Neural progenitor cell (in vitro differentiated cells): ENCODE measurements at regions not wholly inside any gene's neighbourhood (a gene's known extent, or its start where the extent isn't known, plus 50 kb on each side); places are given as distances from the start of the nearest gene placed in this dataset.
"Not testable (repeated sequence)": the region's sequence is repeated elsewhere in the genome, so short reads cannot be mapped to it uniquely, and the experiment has no call there.

Experiments used
- DNase-seq: peaks from one replicate; pipeline ENCODE4 v3.0.0-alpha.2; 2016; ENCODE audit warnings: low spot score
- H2AFZ ChIP-seq: fragments of 200-600 bp; sonication (generic); replicated peaks from 2 replicates; pipeline ENCODE4 v1.6.1; 2016; ENCODE audit warnings: antibody characterized with exemption
- H3F3A ChIP-seq: fragments of 200-600 bp; sonication (generic); 2 replicates; pipeline ENCODE4 v1.6.1; 2016; ENCODE audit warnings: antibody characterized with exemption, low read depth
- H3K27ac ChIP-seq: fragments of 200-600 bp; sonication (generic); 2 replicates; pipeline ENCODE4 v1.5.1; 2016; ENCODE audit warnings: mild to moderate bottlenecking
- H3K27me3 ChIP-seq: fragments of 200-600 bp; sonication (generic); 2 replicates; pipeline ENCODE4 v1.6.1; 2016; ENCODE audit warnings: mild to moderate bottlenecking, moderate library complexity
- H3K36me3 ChIP-seq: fragments of 200-600 bp; sonication (generic); 2 replicates; pipeline ENCODE4 v1.5.1; 2016
- H3K4me1 ChIP-seq: fragments of 200-600 bp; sonication (generic); 2 replicates; pipeline ENCODE4 v1.6.1; 2016; ENCODE audit warnings: mixed run types
- H3K4me2 ChIP-seq: fragments of 200-600 bp; sonication (generic); 2 replicates; pipeline ENCODE4 v1.6.1; 2016
- H3K4me3 ChIP-seq: fragments of 200-600 bp; sonication (generic); 2 replicates; pipeline ENCODE4 v1.5.1; 2016
- H3K79me2 ChIP-seq: fragments of 200-600 bp; sonication (generic); 2 replicates; pipeline ENCODE4 v1.6.1; 2016; ENCODE audit warnings: low read depth
- H3K9ac ChIP-seq: fragments of 200-600 bp; sonication (generic); 2 replicates; pipeline ENCODE4 v1.6.1; 2016
- H3K9me3 ChIP-seq: fragments of 200-600 bp; sonication (generic); 2 replicates; pipeline ENCODE4 v1.5.1; 2016; ENCODE audit warnings: low read depth
- H4K20me1 ChIP-seq: fragments of 200-600 bp; sonication (generic); 2 replicates; pipeline ENCODE4 v1.6.1; 2016; ENCODE audit warnings: low read depth
- H3K27ac Mint-ChIP-seq: 3 replicates; pipeline ENCODE4 v1.8.0; 2021; ENCODE audit warnings: mixed read lengths
- H3K27me3 Mint-ChIP-seq: 2 replicates; pipeline ENCODE4 v1.8.0; 2022; ENCODE audit warnings: low read depth, mild to moderate bottlenecking, inconsistent platforms, moderate library complexity, mixed read lengths; ENCODE audit not compliant: insufficient read depth
- H3K36me3 Mint-ChIP-seq: 3 replicates; pipeline ENCODE4 v1.8.0; 2021; ENCODE audit warnings: mixed read lengths
- H3K4me1 Mint-ChIP-seq: 3 replicates; pipeline ENCODE4 v1.8.0; 2021; ENCODE audit warnings: mixed read lengths
- H3K4me3 Mint-ChIP-seq: 3 replicates; pipeline ENCODE4 v1.8.0; 2021; ENCODE audit warnings: mild to moderate bottlenecking, moderate library complexity, mixed read lengths
- H3K9me3 Mint-ChIP-seq: 3 replicates; pipeline ENCODE4 v1.8.0; 2020; ENCODE audit warnings: mixed read lengths
- CTCF ChIP-seq: fragments of 200-600 bp; sonication (generic); IDR thresholded peaks from 2 replicates; pipeline ENCODE4 v1.5.1; 2017; ENCODE audit warnings: antibody characterized with exemption, mild to moderate bottlenecking
- EZH2 ChIP-seq: fragments of 200-600 bp; sonication (generic); IDR thresholded peaks from 2 replicates; pipeline ENCODE4 v1.6.1; 2017; ENCODE audit warnings: antibody characterized with exemption, mild to moderate bottlenecking, moderate library complexity
- EZH2phosphoT487 ChIP-seq: fragments of 200-600 bp; sonication (generic); IDR thresholded peaks from 2 replicates; pipeline ENCODE4 v1.6.1; 2017; ENCODE audit warnings: antibody characterized with exemption

- H3K36me3 ChIP-seq: no peaks in the 10 kb centered on the region
- H3K4me3 ChIP-seq: no peak overlapping the region
- no peaks in the 10 kb centered on the region for H3K9me3 ChIP-seq
- no peak overlapping the region for H3K4me2 ChIP-seq
- H4K20me1 ChIP-seq: no peaks in the 10 kb centered on the region
- Mint-ChIP-seq H3K4me3 (no peak overlapping the region), H3K27ac (no peak overlapping the region), H3K36me3 (no peaks in the 10 kb centered on the region), H3K9me3 (no peaks in the 10 kb centered on the region), H3K27me3 (peaks cover 3% of the 10 kb centered on the region), H3K4me1 (peaks cover 12% of the 10 kb centered on the region)
- no peak overlapping the region for H3K9ac ChIP-seq
- H3F3A ChIP-seq: no peaks in the 10 kb centered on the region
- H2AFZ ChIP-seq: no peak overlapping the region
- no peaks in the 10 kb centered on the region for H3K79me2 ChIP-seq
- TF ChIP-seq EZH2phosphoT487 (no peak), EZH2 (no peak), CTCF (no peak)
- no peak for DNase-seq
- no peak overlapping the region for H3K27ac ChIP-seq
- peaks cover 14% of the 10 kb centered on the region for H3K4me1 ChIP-seq
- no peaks in the 10 kb centered on the region for H3K27me3 ChIP-seq
Measured at GRCh38 chr3:33941804-33942203, 143.4 kb downstream of the PDCD6IP start.

DNA sequence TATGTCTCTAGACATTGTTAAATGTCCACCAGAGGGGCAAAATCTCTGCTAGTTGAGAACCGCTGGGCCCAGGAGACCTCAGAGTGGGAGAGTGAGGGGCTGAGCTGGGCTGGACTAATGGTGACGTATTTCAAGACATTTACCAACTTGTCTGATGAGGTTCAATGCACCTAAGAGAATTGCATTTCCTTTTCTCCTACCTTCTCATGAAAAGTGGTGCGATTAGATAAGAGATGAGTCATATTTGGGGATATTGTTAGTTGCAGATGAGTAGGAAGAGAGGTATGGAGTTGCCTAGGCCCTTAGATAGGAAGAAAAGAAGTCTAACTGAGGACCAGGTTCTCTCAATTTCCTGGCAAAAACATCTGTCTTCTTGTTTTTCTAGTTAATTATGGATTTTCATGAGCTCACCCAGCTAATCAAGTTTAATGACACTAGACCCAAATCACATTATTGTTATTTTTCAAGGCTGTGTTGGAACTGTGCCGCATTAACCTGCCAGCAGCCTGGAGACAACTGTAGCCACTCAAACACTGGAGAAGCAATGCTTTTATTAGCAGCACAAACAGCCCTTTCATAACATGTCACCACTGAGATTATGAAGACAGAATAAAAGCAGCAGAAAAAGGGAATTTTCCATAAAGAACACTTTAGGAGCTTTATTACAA, 144.2 kb downstream of the PDCD6IP start:
- no peak overlapping the region for H3K4me3 ChIP-seq
- no peak for DNase-seq
- no peaks in the 10 kb centered on the region for H3K9me3 ChIP-seq
- no peaks in the 10 kb centered on the region for H3F3A ChIP-seq
- H3K4me3 Mint-ChIP-seq: no peak overlapping the region
- H3K27me3 ChIP-seq: no peaks in the 10 kb centered on the region
- no peaks in the 10 kb centered on the region for H4K20me1 ChIP-seq
- no peak for TF ChIP-seq EZH2
- no peak for TF ChIP-seq EZH2phosphoT487
- TF ChIP-seq CTCF: no peak
- H3K36me3 ChIP-seq: no peaks in the 10 kb centered on the region
- H3K4me1 ChIP-seq: peaks cover 6% of the 10 kb centered on the region
- no peak overlapping the region for H2AFZ ChIP-seq
- no peak overlapping the region for H3K9ac ChIP-seq
- peaks cover 6% of the 10 kb centered on the region for H3K4me1 Mint-ChIP-seq
- no peak overlapping the region for H3K4me2 ChIP-seq
- H3K27ac ChIP-seq: no peak overlapping the region
- H3K36me3 Mint-ChIP-seq: no peaks in the 10 kb centered on the region
- H3K79me2 ChIP-seq: no peaks in the 10 kb centered on the region
- peaks cover 3% of the 10 kb centered on the region for H3K27me3 Mint-ChIP-seq
- no peak overlapping the region for H3K27ac Mint-ChIP-seq
- no peaks in the 10 kb centered on the region for H3K9me3 Mint-ChIP-seq

DNA sequence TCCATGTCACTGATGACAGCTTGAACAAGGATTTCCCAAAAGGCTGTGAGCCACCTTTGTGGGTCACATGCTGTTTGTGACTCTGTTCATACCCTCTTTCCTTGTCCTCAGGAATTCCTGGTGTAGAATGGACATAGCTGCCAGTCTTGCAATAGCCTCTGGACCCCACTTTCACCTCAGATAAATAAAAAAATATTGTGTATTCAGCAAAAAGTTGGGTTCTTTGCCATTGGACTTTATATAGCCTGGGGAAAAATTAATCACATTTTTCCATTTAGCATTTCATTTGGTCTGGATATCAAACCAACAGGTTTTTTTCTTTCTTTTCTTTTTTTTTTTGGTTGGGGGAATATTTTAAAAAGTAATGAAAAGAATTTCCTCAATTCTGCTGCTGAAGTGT, 144.8 kb downstream of the PDCD6IP start:
- no peak overlapping the region for H2AFZ ChIP-seq
- no peaks in the 10 kb centered on the region for H3K9me3 ChIP-seq
- H3K9ac ChIP-seq: no peak overlapping the region
- TF ChIP-seq EZH2phosphoT487 (no peak), EZH2 (no peak), CTCF (no peak)
- no peaks in the 10 kb centered on the region for H4K20me1 ChIP-seq
- no peaks in the 10 kb centered on the region for H3K79me2 ChIP-seq
- H3F3A ChIP-seq: no peaks in the 10 kb centered on the region
- Mint-ChIP-seq H3K27ac (no peak overlapping the region), H3K27me3 (peaks cover 3% of the 10 kb centered on the region), H3K4me3 (no peak overlapping the region), H3K4me1 (peaks cover 6% of the 10 kb centered on the region), H3K36me3 (no peaks in the 10 kb centered on the region), H3K9me3 (no peaks in the 10 kb centered on the region)
- H3K4me3 ChIP-seq: no peak overlapping the region
- H3K4me2 ChIP-seq: no peak overlapping the region
- H3K27ac ChIP-seq: no peak overlapping the region
- DNase-seq: no peak
- no peaks in the 10 kb centered on the region for H3K27me3 ChIP-seq
- H3K36me3 ChIP-seq: no peaks in the 10 kb centered on the region
- H3K4me1 ChIP-seq: peaks cover 5% of the 10 kb centered on the region

- not testable (repeated sequence) for H3K27ac Mint-ChIP-seq, H3K4me1 ChIP-seq, H3F3A ChIP-seq, H3K4me3 Mint-ChIP-seq, H3K27me3 Mint-ChIP-seq, H3K9me3 Mint-ChIP-seq, H3K4me1 Mint-ChIP-seq, H3K9me3 ChIP-seq, H3K27me3 ChIP-seq, H3K36me3 Mint-ChIP-seq, DNase-seq, H4K20me1 ChIP-seq, H3K27ac ChIP-seq, H3K4me3 ChIP-seq, H3K9ac ChIP-seq, H3K79me2 ChIP-seq, H2AFZ ChIP-seq, H3K4me2 ChIP-seq, H3K36me3 ChIP-seq
Measured at GRCh38 chr3:33946612-33947011, 148.2 kb downstream of the PDCD6IP start.
